ENCODE measurements at regions not wholly inside any gene's neighbourhood (a gene's known extent, or its start where the extent isn't known, plus 50 kb on each side); places are given as distances from the start of the nearest gene placed in this dataset.

GRCh38 chr7:27392477-27392876 is 149.9 kb downstream of the EVX1 start:
- TF ChIP-seq POLR2AphosphoS5 (IDR thresholded peaks at IDR 0.05; ENCODE audit: low read depth) (no peak), REST (IDR thresholded peaks at IDR 0.05; ENCODE audit: insufficient replicate concordance, low read depth) (no peak), SPI1 (IDR thresholded peaks at IDR 0.05; ENCODE audit: borderline replicate concordance, low read depth) (no peak), GABPA (IDR thresholded peaks at IDR 0.05; ENCODE audit: low read depth) (no peak), CTCF (IDR thresholded peaks at IDR 0.05; ENCODE audit: insufficient read depth, low read length) (no peak)
- DNase-seq (ENCODE audit: low read depth in 1 of 2, low spot score in 1 of 2), result no peak
- no peak overlapping the region for H3K4me3 ChIP-seq (replicated peaks; ENCODE audit: insufficient read depth, low read length)
- no peak overlapping the region for H3K27ac ChIP-seq (replicated peaks)
- H3K27me3 ChIP-seq (ENCODE audit: insufficient read depth, poor library complexity, severe bottlenecking), result peaks cover 8% of the 10 kb centered on the region

- H3K27me3 ChIP-seq (ENCODE audit: insufficient read depth, poor library complexity, severe bottlenecking), result peaks cover 4% of the 10 kb centered on the region
- no peak overlapping the region for H3K4me3 ChIP-seq (replicated peaks; ENCODE audit: insufficient read depth, low read length)
- no peak for TF ChIP-seq GABPA (IDR thresholded peaks at IDR 0.05; ENCODE audit: low read depth)
- no peak for TF ChIP-seq CTCF (IDR thresholded peaks at IDR 0.05; ENCODE audit: insufficient read depth, low read length)
- TF ChIP-seq REST (IDR thresholded peaks at IDR 0.05; ENCODE audit: insufficient replicate concordance, low read depth), result no peak
- no peak for TF ChIP-seq POLR2AphosphoS5 (IDR thresholded peaks at IDR 0.05; ENCODE audit: low read depth)
- no peak for TF ChIP-seq SPI1 (IDR thresholded peaks at IDR 0.05; ENCODE audit: borderline replicate concordance, low read depth)
- DNase-seq (ENCODE audit: low read depth in 1 of 2, low spot score in 1 of 2), result no peak
- no peak overlapping the region for H3K27ac ChIP-seq (replicated peaks)
Observed at GRCh38 chr7:27394871-27395270, 152.3 kb downstream of the EVX1 start.

- no peak overlapping the region for H3K27ac ChIP-seq (replicated peaks)
- TF ChIP-seq POLR2AphosphoS5 (IDR thresholded peaks at IDR 0.05; ENCODE audit: low read depth) (no peak), SPI1 (IDR thresholded peaks at IDR 0.05; ENCODE audit: borderline replicate concordance, low read depth) (no peak), CTCF (IDR thresholded peaks at IDR 0.05; ENCODE audit: insufficient read depth, low read length) (no peak), GABPA (IDR thresholded peaks at IDR 0.05; ENCODE audit: low read depth) (no peak), REST (IDR thresholded peaks at IDR 0.05; ENCODE audit: insufficient replicate concordance, low read depth) (no peak)
- DNase-seq (ENCODE audit: low read depth in 1 of 2, low spot score in 1 of 2), result no peak
- peaks cover 4% of the 10 kb centered on the region for H3K27me3 ChIP-seq (ENCODE audit: insufficient read depth, poor library complexity, severe bottlenecking)
- no peak overlapping the region for H3K4me3 ChIP-seq (replicated peaks; ENCODE audit: insufficient read depth, low read length)
Observed at GRCh38 chr7:27395626-27396025, 153.0 kb downstream of the EVX1 start.

Data from HL-60 (cell line).